GM18511 (cell line): ENCODE measurements at regions not wholly inside any gene's neighbourhood (a gene's known extent, or its start where the extent isn't known, plus 50 kb on each side); places are given as distances from the start of the nearest gene placed in this dataset.

Experiments
- ATAC-seq: cut with Tn5 transposase; IDR thresholded peaks from one replicate; pipeline ENCODE4 v1.9.1; 2021; ENCODE audit warnings: mild to moderate bottlenecking, moderate library complexity; ENCODE audit not compliant: unreplicated experiment

DNA sequence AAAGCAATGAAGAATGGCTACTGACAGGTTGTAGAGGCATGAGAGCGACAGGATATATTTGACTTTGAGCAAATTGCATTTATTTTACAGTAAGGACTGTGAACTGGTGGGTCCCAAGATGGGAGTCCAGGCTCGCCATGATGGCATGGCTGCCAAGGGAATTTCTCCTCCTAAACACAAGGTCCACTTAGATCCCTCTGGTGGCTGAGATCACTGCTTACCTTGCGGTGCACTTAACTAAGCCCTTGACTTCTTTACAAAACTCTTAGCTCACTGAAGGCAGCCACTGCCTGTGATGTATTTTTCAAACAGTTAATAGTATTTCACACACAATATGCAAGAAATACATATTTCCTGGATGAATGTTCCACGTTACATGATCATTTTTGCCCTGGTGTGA, 50.3 kb upstream of the SORBS2 start:
- ATAC-seq, result no peak

DNA sequence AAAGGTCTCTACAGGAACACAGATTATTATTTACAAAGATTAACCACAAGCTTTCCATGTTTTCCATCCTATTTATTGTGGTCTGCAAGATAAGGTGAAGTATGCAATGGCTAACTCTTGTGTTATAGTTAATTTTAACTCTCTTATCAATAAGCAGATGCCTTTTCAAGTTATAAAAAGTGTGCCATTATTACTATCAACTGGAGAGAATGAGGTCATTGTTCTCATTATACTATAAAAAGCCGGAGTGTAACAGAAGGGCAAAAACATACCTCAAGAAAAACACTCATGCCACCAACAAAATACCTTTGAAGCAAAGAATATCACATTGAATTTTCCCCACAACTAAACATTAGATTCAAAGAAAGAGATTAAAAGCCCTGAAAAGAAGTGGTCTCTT, 52.0 kb upstream of the SORBS2 start:
- no peak for ATAC-seq

DNA sequence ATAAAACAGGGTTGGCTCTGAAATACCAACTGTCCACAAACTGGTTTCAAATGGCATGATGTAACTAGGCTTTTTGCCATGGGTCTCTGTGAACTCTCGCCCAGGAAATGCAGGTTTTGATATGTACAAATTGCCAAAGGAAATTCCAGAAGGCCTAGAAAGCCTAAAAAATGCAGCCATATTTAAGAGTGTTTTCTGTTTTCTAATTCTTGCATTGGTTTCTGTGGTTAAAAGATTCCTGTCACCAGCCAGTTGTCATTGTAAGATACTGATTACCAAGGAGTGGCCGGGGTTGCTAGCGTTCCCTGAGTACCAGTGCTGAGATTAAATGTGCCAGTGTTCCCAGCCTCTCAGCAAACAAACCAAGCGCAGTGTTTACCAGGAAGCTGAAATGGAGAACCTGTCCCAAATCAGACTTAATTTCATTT, 53.9 kb upstream of the SORBS2 start:
- no peak for ATAC-seq

DNA sequence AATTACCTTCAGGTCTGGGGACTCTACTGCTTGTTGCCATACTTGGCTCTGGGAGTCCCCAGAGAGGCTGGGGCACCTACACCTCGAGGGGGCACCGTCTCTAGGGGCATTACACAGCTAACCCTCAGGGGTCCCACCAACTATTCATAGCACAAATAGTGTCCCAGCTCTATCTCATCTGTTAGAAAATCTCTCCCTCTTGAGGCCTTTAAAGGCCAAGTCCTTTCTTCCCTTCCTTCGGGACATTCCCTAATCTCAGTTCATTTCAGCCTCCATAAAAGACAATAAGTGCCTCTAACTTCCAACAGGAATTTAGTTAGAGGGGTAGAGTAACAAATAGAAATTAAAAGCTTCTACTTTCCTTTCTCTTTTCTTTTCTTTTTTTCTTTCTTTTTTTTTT, 55.8 kb upstream of the SORBS2 start:
- no peak for ATAC-seq

DNA sequence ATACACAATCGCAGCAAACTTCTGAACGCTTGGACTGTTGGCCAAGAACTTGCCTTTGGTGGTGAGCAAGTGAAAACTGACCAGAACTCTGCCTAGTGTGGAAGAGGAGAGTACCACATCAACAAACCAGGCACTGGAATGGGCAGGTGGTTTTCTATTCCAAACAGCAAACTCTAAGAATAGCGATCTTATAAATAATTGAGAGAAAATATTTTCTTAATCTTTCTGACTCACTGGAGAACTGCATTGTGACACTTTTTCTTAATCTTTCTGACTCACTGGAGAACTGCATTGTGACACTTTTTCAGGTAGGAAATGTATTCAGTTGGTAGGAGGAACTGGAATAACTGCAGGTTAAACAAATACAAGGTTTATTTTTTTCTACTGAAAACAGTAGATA, 57.0 kb upstream of the SORBS2 start:
- no peak for ATAC-seq

DNA sequence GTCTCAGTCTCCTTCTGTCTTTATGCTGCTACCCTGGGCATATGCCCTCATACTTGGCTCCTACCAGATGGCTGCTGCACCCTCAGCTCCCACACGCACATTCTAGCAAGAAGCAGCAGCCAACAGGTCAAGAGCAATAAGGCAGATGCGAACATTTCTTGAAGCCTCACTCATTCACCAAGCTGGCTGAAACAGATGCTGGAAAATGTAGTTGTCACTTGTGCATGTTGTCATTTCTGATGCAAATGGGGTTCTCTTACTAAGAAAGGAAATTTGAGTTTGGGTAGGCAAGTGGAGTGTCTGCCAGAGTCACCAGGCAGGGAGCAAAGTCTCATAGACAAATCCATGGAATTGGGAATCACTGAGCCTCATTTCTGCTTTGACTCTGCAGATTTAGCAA, 57.4 kb upstream of the SORBS2 start:
- no peak for ATAC-seq

DNA sequence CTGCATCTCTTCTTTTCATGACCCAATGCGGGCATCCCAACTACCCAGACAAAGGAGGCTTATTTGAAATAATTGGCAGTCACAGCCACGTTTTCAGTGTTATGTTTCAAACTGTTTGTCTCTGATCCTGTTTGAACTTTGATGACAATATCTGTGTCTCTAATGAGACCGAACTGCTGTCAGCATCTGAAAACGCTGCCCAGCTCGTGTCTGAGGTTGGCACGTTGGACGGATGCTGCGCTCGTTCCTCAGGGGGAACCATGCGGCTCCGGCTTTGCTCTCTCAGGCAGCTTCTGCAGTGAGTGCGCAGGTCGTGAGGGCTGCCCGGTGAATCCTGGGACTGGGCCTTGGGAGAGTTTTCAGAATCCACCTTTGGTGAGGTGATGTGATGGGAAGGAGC, 58.4 kb upstream of the SORBS2 start:
- ATAC-seq, result no peak

DNA sequence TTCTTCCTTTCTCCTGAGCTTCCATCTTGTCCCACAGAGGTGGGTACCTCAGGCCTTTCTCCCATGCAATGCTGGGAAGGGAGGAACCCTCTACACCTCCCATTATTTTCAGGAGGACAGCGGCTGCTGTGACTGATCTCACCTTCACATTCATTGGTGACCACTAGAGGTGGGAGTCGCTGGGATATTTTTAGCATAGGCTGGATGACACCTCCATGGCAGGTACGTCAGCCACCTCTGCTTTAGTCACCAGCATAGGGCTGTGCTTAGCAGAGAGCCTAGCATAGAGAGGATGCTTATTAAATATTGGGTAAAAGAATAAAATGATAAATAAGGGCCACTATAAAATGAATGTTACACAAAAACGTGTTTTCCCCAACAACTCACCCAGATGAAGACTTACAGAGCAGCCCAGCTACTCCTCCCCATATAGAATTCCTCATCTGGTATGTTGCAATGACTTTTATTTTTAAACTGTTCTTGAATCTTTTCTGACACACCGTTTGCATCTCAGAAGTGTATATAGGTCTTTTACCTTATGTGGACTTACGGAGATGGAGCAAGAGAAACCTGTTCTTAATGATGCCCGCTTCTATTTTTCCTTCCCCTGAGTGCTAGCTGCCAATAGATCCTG, 60.9 kb upstream of the SORBS2 start:
- no peak for ATAC-seq

DNA sequence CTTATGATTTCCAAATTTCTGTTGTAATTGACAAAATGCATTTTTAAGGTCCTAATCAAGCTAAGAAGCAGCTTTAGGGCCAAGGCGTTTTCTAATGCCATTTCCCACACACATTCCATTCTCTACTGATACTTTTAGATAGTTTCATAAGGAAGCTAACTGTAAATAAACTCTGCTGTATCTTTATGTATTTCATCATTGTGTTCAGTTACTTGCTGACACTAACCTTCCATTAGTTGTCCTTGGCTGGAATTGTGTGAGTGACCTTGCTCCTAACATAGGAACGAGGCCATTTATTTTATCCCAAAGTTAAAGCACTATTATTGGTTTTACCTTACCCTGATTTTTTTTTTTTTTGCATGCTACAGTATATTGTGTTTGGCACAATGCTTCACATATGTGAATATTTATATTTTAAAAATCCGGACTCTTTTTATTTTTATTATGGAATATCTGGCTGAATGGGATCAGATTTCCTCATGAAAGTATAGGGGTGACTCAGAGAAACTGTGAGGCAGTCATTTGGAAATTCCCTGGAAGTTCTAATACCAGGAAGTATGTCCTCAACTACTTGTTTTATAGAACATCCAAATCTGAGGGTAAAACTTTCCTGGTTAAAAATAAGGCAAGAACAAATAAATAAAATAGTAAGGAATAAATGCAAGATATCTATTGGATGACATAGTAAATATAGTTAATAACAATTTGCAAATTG, 62.7 kb upstream of the SORBS2 start:
- ATAC-seq, result no peak

DNA sequence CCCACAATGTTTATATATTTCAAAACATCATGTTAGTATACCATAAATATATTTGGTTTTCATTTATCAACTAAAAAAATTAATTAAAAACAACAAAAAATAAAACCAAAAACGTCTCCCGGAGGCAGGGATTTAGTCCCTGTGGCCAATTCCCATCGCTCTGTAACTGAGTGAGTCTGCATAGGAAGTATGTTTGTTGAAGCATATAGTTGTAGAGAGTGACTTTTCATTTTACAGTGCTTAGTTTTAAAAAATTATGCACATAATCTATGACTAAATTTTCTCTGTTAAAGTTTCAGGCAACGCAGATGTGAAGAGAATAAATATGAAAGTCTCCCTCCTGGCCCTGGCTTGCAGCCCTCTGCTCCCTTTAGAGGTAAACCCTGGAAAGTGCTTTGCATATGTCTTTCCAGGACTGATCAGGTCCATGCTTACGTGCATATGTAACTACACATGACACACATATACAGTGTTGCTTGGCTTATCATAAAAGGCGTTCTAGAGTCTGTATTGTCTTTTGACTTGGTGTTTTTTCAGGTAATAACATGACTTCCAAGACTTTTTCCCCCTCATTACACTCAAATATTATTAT, 63.4 kb upstream of the SORBS2 start:
- no peak for ATAC-seq

DNA sequence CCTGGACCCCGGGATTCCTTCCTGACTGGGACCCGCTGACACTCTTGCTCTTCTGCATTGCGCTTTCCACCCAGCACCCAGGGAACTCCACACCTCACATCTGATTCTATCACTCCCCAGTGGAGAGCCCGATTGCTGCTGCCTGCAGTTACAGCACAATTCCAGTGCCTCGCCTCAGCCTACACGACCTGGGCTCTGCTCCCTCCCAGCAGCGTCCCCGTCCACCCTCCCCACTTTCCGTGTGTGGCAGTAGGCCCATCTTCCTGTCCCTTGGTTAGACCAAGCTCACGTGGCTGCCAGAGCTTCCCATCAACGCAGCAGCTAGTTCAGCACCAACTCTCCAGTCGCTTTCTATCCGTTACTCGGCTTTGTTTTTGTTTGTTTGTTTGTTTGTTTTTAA, 66.6 kb upstream of the SORBS2 start:
- no peak for ATAC-seq

DNA sequence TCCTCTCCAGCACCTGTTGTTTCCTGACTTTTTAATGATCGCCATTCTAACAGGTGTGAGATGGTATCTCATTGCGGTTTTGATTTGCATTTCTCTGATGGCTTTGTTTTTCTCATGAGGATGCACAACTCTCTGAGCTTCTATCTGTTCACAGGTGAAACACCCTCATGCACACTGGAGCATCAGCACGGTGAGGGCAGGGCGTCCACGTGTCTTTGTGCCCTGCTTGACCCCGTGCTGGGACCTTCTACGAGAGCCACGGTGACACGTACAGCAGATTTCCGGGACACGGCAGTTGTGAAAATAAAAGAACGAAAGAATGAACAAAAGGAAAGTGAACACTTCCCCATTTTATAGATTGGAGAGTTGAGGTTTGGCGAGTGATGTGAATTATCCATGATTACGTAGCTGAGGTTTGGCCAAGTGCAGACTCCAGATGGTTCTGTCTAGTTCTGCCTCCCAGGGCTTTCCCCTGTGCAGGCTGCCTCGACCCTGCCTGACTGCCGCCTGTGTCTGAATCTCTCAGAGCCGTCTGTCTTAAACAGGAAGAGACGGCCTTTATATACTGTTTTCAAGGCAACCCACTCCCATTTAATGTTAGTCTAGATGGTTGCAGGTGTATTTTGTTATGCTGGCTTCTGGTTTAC, 67.8 kb upstream of the SORBS2 start:
- ATAC-seq, result no peak

DNA sequence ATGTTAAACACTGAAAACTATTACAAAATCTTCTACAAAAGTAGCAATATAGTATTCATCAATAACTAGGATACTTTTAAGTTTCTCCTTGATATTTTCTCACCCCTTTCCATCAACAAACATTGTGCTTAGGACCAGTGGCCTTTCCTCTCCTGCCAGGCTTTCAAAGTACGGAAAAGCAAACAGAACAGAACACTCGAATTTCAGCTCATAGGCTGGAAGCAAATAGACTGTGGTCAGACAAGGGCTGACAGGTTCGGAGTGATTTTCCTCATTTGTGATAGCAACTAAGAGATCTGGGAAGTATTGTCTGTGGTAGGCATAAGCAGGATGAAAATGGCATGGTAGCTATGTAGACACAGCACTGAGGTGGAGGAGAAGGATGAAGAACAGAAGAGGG, 68.6 kb upstream of the SORBS2 start:
- no peak for ATAC-seq

DNA sequence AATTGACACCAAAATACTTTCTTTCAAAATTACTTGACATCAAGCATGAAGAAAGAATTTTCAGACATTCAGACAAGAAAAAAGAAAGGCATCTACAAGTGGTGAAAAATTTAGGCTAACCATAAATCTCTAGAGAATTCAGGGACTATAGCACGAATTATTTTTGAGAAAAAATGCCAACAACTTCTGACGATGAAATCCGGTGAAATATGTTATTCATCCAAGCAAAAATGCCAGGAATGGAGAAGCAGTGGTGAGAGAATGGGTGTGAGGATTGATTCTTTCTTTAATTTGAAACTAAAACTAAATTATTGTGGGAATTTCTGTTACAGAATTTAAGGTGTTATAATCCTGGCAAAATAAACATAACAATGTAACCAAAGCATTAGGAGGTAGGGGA, 69.4 kb upstream of the SORBS2 start:
- no peak for ATAC-seq

DNA sequence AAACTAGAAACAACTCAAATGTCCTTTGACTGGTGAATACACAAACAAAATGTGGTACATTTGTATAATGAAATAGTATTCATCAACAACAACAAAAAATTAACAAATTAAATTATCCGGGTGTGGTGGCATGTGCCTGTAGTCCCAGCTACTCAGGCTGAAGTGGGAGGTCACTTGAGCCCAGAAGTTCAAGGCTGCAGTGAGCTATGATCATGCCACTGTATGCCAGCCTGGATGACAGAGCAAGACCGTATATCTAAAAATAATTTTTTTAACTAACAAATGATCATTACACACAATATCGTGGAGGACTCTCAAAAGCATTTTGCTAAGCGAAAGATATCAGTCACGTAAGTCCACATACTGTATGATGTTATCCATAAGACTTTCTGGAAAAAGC, 71.6 kb upstream of the SORBS2 start:
- no peak for ATAC-seq

DNA sequence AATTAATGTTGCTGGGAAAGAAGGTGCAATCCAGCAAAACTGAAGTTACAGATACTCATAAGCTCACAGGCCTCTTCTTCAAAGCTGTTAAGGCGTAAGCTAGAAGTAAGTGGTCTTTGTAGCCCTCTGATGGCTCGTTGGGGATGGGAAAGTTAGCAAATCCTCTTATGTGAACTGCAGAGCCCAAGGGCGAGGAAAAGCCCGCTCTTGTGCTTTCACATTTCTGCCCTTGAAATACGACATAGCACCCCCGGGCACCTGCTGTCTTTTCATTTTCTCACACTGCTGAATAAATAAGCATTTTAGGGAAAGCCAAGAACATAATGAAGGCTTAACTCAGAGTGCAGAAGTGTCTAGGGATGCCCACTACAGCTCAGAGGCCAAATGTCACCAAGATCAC, 73.1 kb upstream of the SORBS2 start:
- ATAC-seq, result no peak

DNA sequence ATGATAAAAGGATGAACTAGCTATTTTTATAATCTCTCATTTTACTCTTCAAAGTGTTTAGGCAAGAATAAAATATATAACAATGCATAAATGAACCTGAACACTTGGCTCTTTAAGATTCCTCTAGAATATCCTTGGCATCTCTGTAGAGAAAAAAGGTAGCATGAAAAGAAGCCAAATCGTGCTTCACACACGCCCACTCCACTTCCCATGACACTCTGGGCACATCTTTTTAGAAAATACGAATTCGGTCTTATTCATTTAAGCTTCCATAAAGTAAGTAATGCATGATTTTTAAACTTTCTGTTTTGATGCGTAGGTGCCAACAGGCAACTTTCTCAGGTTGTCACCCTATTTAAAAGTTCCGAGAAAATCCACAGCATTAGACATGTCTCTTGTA, 73.6 kb upstream of the SORBS2 start:
- ATAC-seq, result no peak

DNA sequence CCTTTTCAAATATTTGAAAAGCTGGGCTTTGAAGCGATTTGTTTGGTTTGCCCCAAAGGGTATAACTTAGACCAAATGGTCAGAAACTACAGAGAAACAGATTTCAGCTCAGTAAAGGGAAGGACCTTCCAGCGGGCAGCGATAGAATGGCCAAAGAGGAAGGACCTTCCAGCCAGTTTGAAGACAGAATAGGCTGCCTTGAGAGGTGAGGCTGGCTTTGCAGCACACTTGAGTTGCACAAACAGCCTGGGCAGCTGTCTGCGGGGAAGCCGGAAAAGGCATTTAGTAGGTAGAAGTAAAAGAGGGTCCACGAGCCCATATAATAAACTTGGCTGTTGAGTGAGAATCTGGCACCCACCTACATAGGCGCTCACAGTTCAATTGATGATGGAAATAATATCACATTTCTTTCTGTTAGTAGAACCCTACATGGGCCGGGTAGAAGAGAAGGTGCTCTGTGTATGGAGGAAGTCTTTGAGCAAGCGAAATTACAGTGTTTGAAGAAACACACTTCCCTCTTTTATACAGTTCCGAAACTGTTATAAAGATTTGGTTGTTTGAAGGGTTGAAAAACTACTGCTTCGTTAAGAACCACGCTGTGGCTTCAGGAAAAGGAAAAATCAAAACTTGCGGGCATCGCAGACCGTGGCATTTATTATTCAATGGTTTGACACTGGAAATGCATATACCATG, 75.0 kb upstream of the SORBS2 start:
- ATAC-seq, result no peak

DNA sequence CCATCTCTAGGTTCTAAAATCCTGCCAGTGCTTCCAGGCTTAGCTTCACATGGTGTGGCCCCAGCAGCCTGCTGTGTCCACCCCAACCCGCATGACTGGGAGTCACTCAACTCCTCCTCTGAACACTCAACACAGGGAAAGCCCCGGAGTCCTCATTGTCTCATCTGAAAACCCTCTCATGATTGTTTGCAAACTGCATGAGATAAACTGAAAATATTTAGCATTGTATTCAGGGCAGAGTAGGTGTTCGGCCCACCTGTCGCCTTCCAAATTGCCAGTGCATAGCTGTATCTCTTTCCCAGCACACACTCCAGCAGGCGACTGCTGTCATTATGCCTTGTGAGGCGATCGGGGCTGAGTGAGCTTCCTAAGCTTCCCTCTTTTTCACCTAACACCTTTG, 76.7 kb upstream of the SORBS2 start:
- no peak for ATAC-seq

DNA sequence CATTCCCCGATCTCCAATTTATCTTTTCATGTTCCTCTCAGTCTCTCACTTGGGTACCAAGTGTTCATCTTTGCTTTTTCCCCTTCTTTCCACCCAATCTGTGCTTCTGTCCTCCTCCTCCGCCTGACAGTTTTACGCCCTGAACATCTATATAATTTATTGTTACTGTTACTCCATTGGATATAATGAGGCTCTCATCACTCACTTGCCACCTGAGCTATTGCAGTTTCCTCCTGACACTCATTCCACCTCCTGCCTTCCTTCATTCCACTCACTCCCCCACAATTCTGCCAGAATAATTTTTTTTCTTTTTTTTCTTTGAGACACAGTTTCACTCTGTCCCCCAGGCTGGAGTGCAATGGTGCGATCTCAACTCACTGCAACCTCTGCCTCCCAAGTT, 77.6 kb upstream of the SORBS2 start:
- ATAC-seq, result no peak

DNA sequence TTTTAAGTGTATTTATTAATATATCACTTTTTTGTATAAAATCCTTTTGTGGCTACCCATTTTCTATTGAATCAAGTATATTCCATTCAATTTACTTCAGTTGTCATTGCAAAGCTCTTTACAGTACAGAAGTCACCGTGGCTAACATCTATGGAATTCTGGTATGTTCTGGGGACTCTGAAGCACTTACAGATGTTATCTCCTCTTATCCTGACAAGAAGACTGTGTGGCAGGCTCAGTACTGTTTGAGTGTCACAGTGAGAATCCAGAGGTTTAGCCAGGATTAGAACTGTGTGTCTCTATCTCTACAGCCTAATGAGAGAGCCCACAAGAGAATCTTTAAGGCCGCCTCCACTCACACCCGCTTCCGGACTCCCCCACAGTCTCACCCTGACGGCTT, 78.2 kb upstream of the SORBS2 start:
- no peak for ATAC-seq

DNA sequence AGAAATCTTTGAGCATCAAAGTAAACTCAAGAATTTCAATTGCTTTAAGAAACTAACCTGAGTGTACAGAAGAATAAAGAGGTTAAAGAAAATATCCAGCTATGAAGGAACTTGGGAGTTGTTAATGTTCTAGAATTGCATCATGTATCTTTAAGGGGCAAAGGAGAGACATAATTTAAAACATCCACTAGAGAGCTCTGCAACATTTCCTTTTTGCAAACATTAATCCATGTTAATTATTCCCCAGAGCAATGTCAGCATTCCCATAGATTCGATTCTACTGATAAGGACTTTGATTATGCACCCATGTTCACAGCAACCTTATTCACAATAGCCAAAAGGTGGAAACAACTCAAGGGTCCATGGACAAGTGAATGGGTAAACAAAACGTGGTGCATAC, 80.2 kb upstream of the SORBS2 start:
- ATAC-seq, result no peak
